ENCODE measurements at regions not wholly inside any gene's neighbourhood (a gene's known extent, or its start where the extent isn't known, plus 50 kb on each side); places are given as distances from the start of the nearest gene placed in this dataset.

DNA sequence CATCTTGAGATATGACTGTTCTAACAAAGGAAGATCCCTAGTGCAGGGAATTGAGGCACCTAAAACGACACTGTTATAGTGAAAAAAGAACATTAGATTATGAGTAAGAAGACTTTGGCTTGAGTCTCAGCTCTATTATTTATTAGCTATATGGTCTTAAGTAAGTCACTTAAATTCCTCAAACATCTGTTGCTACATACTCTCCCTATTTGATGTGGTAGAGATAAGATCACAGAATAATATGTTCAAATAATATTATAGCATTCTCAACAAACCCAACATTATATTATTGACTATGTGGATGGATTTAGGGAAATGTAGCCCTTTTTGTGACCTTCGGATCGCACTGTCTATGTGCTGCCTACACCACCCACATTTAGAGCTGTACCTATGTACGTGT, 136.9 kb downstream of the P2RY1 start:
- Histone ChIP-seq H3K4me3 (no peak overlapping the region), H3K27ac (no peak overlapping the region), H3K9me3 (no peaks in the 10 kb centered on the region), H3K36me3 (no peaks in the 10 kb centered on the region), H3K4me1 (no peaks in the 10 kb centered on the region), H3K27me3 (no peaks in the 10 kb centered on the region)
- TF ChIP-seq POLR2A (IDR thresholded peaks at IDR 0.05), result no peak
- TF ChIP-seq POLR2AphosphoS5 (IDR thresholded peaks at IDR 0.05), result no peak
- TF ChIP-seq, protein P1, sequence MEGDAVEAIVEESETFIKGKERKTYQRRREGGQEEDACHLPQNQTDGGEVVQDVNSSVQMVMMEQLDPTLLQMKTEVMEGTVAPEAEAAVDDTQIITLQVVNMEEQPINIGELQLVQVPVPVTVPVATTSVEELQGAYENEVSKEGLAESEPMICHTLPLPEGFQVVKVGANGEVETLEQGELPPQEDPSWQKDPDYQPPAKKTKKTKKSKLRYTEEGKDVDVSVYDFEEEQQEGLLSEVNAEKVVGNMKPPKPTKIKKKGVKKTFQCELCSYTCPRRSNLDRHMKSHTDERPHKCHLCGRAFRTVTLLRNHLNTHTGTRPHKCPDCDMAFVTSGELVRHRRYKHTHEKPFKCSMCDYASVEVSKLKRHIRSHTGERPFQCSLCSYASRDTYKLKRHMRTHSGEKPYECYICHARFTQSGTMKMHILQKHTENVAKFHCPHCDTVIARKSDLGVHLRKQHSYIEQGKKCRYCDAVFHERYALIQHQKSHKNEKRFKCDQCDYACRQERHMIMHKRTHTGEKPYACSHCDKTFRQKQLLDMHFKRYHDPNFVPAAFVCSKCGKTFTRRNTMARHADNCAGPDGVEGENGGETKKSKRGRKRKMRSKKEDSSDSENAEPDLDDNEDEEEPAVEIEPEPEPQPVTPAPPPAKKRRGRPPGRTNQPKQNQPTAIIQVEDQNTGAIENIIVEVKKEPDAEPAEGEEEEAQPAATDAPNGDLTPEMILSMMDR (IDR thresholded peaks at IDR 0.05), result no peak
- no peak for TF ChIP-seq EP300 (IDR thresholded peaks at IDR 0.05)
- no peak for ATAC-seq
- 85 to 88% methylated on average over 4 of the region's 4 CpGs for WGBS, 2 donors (ENCODE audit: low coverage in 1 of 2)

DNA sequence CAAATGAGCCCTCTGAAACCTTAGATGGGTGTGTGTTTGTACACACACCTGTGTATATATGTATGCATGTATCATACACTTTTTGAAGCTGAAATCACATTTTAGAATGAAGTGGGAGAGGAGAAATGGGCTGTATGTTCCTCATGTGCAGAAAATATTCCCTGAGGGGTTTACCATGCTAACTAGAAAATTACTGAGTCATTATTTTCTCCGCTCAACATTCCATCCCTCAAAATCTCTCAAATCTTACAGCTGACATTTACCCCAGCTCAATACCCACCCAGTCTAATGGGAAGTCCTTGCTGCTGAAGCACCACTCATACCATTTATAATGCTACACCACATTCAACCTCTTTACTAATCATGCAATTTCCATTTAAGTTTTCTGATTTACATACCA, 138.6 kb downstream of the P2RY1 start:
- no peaks in the 10 kb centered on the region for H3K4me1 ChIP-seq
- no peak for ATAC-seq
- H3K27ac ChIP-seq, result no peak overlapping the region
- no peaks in the 10 kb centered on the region for H3K36me3 ChIP-seq
- TF ChIP-seq POLR2A (IDR thresholded peaks at IDR 0.05) (no peak), POLR2AphosphoS5 (IDR thresholded peaks at IDR 0.05) (no peak), EP300 (IDR thresholded peaks at IDR 0.05) (no peak)
- TF ChIP-seq, protein P1 (IDR thresholded peaks at IDR 0.05), result no peak
- H3K4me3 ChIP-seq, result no peak overlapping the region
- 80 to 100% methylated on average over 1 of the region's 1 CpG for WGBS, 2 donors (ENCODE audit: low coverage in 1 of 2)
- no peaks in the 10 kb centered on the region for H3K9me3 ChIP-seq
- H3K27me3 ChIP-seq, result no peaks in the 10 kb centered on the region

DNA sequence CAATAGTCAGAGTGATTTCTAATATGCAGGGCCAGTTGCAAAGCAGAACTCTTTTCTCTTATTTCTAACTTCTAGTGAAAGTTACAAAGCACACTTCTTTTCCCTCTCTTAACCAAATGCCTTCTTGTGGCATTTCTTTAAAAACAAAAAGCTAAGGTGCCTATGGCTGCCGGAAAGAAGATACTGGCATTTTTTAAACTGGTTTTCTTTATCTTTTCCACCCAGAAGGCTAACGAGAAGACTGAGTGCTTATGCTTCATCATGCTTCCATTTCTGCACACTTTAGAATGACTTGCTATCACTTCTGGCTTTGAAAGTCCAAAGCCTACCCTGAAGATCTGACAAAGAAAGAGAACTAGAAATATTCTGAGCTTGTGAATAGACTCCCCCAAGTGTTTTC, 141.3 kb downstream of the P2RY1 start:
- H3K9me3 ChIP-seq, result no peaks in the 10 kb centered on the region
- no peak overlapping the region for H3K27ac ChIP-seq
- TF ChIP-seq EP300 (IDR thresholded peaks at IDR 0.05) (no peak), POLR2A (IDR thresholded peaks at IDR 0.05) (no peak), POLR2AphosphoS5 (IDR thresholded peaks at IDR 0.05) (no peak)
- TF ChIP-seq, protein P1 (IDR thresholded peaks at IDR 0.05), result no peak
- H3K4me3 ChIP-seq, result no peak overlapping the region
- no peaks in the 10 kb centered on the region for H3K36me3 ChIP-seq
- no peak for ATAC-seq
- no peaks in the 10 kb centered on the region for H3K4me1 ChIP-seq
- no peaks in the 10 kb centered on the region for H3K27me3 ChIP-seq
- 61% methylated on average over 2 of the region's 2 CpGs; no CpG with 5 or more reads in 1 of the 2 donors for WGBS, 2 donors (ENCODE audit: low coverage in 1 of 2)

DNA sequence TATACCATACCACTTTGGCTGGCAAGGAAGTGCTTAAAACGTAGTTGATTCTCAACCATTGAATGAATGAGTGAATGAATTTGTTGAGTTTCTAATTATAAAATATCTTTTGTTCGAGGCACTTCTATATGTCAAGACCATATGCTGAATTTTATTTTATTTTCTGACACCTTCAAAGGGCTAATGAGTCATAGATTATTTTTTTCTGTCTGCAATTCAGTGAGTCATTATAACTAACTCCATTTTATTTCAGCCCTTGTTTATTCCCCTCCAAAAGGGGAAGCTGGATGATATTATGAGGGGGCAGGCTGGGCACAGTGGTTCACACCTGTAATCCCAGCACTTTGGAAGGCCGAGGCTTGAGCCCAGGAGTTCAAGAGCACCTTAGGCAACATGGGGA, 142.4 kb downstream of the P2RY1 start:
- Histone ChIP-seq H3K4me3 (no peak overlapping the region), H3K27me3 (no peaks in the 10 kb centered on the region), H3K4me1 (no peaks in the 10 kb centered on the region), H3K9me3 (no peaks in the 10 kb centered on the region), H3K27ac (no peak overlapping the region), H3K36me3 (no peaks in the 10 kb centered on the region)
- WGBS, 2 donors (ENCODE audit: low coverage in 1 of 2), result 71 to 77% methylated on average over 2 to 3 of the region's 3 CpGs
- TF ChIP-seq POLR2A (IDR thresholded peaks at IDR 0.05) (no peak), EP300 (IDR thresholded peaks at IDR 0.05) (no peak), POLR2AphosphoS5 (IDR thresholded peaks at IDR 0.05) (no peak)
- TF ChIP-seq, protein P1 (IDR thresholded peaks at IDR 0.05), result no peak
- no peak for ATAC-seq

DNA sequence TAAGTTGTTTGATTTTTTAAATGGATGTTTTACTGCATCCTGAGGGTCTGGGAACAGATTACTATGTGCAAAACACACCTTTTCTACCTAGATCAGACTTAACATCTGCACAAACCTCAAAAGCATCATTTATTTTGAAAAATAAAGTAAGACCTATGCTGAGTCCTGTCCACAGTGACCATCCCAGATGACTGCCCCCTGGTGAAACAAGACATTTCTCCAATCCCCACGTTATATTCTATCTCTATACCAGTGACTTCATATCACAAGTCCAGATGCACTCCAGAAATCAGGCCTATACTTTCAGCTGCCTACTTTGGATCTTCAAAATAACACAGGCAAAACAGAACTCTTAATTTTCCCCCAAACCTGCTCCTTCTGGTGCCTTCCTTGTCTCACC, 143.2 kb downstream of the P2RY1 start:
- H3K4me3 ChIP-seq, result no peak overlapping the region
- ATAC-seq, result no peak
- H3K27ac ChIP-seq, result no peak overlapping the region
- TF ChIP-seq, protein P1 (IDR thresholded peaks at IDR 0.05), result no peak
- H3K9me3 ChIP-seq, result no peaks in the 10 kb centered on the region
- no peaks in the 10 kb centered on the region for H3K36me3 ChIP-seq
- no peaks in the 10 kb centered on the region for H3K27me3 ChIP-seq
- 55 to 88% methylated on average over 1 of the region's 1 CpG for WGBS, 2 donors (ENCODE audit: low coverage in 1 of 2)
- no peaks in the 10 kb centered on the region for H3K4me1 ChIP-seq
